Colon (tissue), 2 donors: ENCODE measurements at regions not wholly inside any gene's neighbourhood (a gene's known extent, or its start where the extent isn't known, plus 50 kb on each side); places are given as distances from the start of the nearest gene placed in this dataset.
A peak's percentile ranks its signal among the peaks of the same experiment; 100 is the strongest.
"Not testable (repeated sequence)": the region's sequence is repeated elsewhere in the genome, so short reads cannot be mapped to it uniquely, and the experiment has no call there.

Experiments
- FAIRE-seq: peaks from 2 replicates; lab custom pipeline; 2012; peaks lifted over from hg19 to GRCh38; lab: Jason Lieb, UNC
- donor health status: control.
- donor health status: control.

- no peak for FAIRE-seq
These were observed 54.7 kb upstream of the NRIP1 start for GRCh38 chr21:15119486-15119885.

DNA sequence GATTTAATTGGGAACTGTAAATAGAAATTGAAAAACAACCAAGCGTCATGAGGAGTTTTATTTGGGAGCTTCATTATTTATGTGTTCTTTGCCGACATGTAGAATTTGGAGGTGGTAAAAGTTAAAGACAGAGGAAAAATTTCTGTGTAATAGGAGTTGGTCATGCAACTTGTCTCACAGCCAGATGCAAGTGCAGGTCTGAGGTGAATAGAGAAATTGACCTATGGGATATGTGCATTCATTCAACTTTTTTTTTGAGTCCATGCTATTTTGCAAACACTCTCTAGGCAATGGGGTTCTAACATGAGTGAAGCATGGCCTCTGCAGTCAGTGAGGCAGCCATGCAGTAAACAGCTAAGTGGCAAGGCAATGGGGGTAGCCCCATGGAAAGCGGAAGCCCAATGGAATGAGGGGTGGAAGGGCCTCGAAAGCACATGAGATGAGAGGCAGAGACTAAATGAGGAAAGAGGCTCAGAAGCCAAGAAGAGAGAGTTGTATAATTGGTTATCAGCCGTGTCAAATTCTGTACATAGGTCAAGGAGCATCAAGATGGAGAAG is 56.4 kb upstream of the NRIP1 start:
- no peak for FAIRE-seq

- no peak for FAIRE-seq
These were observed 56.9 kb upstream of the NRIP1 start for GRCh38 chr21:15121655-15122120.

DNA sequence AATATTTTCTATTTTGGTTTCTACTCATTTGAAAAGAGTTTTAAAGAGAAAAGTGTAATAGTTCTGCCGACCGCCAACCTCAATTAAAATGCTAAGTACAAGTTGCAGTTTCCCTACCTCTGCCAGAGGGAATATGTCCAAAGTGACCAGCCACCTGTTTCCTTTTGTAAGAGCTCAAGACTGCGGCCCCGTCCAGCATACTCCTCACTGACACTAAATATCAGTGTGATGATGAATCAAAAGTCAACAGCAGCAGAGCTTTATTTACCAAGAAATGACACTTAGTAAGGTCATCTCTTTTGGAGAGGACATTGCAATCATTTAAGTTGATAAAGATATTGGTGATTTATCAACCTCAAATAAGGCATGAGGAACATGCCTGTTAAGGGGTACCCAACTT is 57.4 kb upstream of the NRIP1 start:
- no peak for FAIRE-seq

DNA sequence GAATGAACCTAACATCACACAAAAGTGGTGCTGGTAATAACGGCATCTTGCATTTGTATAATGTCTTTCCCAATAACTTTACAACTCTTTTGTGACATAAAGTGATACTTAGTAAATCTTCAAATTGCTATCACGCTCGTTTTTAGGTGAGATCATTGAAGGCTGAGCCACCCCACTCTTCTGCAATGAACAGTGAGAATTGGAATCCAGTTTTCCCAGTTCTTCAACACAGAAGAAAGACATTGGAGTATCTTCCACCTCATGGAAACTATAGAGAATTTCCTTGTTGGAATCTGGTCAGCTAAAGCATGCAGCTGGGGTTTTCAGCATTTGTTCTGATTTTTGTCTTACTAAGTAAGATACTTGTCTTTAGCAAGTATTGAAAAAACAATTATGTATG is 59.9 kb upstream of the NRIP1 start:
- FAIRE-seq, result no peak

DNA sequence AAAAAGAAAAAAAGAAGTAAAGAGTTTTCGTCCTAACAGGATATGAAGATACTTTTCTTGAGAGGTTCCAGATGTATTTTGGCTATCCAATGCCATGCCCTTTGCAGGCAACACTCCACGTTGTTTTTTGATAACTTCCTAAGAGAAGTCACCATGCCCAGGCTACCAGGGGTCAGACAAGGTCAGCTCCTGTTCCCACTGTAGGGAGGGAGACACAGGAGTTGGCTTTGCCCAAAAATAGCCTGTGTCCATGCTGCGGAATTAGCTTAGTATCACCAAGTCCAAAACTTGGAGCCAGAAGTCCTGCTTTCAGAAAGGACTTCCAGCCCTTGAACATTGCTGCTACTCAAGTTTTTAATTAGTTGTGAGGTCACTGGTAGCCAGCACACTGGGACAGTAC is 62.1 kb upstream of the NRIP1 start:
- FAIRE-seq, result no peak

- no peak for FAIRE-seq
These were observed 62.6 kb upstream of the NRIP1 start for GRCh38 chr21:15127437-15127836.

- FAIRE-seq, result no peak
These were observed 63.5 kb upstream of the NRIP1 start for GRCh38 chr21:15128267-15128666.

GRCh38 chr21:15128714-15129113 is 63.9 kb upstream of the NRIP1 start:
- FAIRE-seq, result not testable (repeated sequence)

- FAIRE-seq, result no peak
These were observed 65.5 kb upstream of the NRIP1 start for GRCh38 chr21:15130326-15130725.

- FAIRE-seq, result no peak
These were observed 66.0 kb upstream of the NRIP1 start for GRCh38 chr21:15130751-15131150.

- no peak for FAIRE-seq
These were observed 68.0 kb upstream of the NRIP1 start for GRCh38 chr21:15132781-15133180.

- FAIRE-seq, result no peak
These were observed 70.1 kb upstream of the NRIP1 start for GRCh38 chr21:15134701-15135470.

GRCh38 chr21:15135867-15136629 is 71.2 kb upstream of the NRIP1 start:
- no peak for FAIRE-seq

- no peak for FAIRE-seq
These were observed 73.7 kb upstream of the NRIP1 start for GRCh38 chr21:15138490-15138889.

DNA sequence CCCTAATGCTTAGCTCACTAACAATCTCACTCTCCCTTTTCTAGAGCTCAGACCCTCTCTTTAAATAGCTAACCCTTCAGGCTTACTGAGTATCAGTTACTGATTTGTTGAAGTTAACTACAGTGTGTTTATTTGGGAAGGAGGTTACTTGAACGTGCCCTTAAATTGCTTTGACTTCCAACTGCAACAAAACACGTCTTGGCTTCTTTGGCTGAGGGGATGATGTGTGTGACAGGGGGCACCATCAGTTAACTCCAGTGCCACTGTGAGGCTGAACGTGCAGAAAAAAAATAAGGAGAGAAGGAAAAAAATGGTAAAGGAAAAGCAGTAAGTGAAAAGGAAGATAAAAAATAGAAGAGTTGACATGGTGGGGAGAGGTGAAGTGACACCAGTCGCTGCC is 75.1 kb upstream of the NRIP1 start:
- no peak for FAIRE-seq

DNA sequence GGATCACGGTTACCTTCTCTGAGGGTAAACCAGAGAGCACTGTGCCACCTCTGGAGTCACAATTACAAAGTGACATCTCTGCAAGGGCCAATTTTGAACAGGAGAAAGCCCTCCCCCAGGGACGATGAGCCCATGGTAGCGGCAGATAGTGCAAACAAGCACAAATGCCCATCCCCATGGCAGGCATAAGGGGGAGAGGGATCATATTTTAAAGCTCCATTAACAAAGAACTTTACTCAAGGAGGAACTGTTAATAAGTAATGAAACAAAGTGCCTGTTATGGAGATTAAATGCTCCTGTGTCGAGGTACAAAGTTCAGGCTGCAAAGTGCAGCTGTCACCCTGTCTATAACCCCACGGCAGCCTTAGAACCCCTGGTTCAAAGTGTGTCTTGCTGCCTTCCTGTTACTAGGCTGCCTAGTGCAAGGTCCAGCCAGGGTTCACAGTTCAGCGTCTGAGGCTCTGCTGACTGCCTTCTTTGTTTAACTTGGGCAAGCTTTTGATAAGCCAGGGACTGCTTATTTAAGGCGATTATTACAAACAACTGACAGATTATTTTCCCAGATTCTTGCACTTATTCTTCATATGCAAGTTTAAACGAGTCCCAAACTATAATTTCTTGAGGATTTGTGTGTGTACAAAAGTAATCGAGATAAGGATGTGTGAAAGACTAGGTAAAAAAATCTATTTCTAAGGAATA is 75.7 kb upstream of the NRIP1 start:
- peak; percentile 55 for FAIRE-seq

- no peak for FAIRE-seq
These were observed 76.6 kb upstream of the NRIP1 start for GRCh38 chr21:15141261-15141970.

DNA sequence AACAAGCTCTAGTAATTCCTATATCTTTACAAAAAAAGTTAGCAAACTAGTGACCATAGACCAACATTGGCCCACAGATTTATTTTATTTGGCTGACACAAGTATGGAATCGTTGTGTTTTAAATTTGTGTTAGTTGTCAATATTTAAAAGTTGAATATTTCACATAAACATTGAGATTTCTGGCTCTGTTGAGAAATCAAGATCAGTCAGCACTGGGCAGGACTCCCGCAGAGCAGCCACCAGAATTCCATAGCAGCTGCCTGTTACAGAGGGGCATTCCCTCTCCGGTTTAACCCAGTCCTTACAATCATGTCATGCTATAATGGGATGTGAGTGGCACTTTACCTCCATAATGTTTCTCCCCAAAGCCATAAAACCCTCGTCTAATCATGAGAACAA is 79.2 kb upstream of the NRIP1 start:
- FAIRE-seq, result no peak

DNA sequence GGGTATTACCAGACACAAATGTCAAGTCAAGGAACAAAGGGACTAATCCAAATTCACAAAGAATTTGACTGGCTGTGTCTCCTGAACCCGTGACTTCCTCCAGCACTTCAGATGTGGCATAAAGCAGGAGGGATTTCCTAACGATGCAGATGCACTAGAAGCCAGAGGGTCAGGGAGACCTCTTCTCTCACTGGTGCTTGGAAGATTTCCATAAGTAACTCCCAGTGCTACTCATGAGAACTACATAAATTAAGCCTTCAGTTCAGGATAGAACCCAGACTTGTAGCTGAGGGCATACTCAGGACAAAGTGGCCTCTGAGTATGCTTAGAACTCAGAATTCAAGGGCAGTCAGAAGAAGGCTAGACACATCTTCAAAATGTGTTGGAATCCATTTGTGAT is 83.6 kb upstream of the NRIP1 start:
- no peak for FAIRE-seq

- FAIRE-seq, result no peak
These were observed 84.9 kb upstream of the NRIP1 start for GRCh38 chr21:15149600-15150224.
